Hepatocyte (in vitro differentiated cells): ENCODE measurements at regions not wholly inside any gene's neighbourhood (a gene's known extent, or its start where the extent isn't known, plus 50 kb on each side); places are given as distances from the start of the nearest gene placed in this dataset.

Experiments
- DNase-seq: peaks from one replicate; pipeline ENCODE4 v3.0.0-alpha.2; 2016; ENCODE audit warnings: low spot score
- H2AFZ ChIP-seq: fragments of 200-600 bp; sonication (generic); 2 replicates; pipeline ENCODE4 v1.6.0; 2016; ENCODE audit warnings: antibody characterized with exemption, mild to moderate bottlenecking
- H3K27ac ChIP-seq: fragments of 200-600 bp; sonication (generic); 2 replicates; pipeline ENCODE4 v1.5.1; 2016; ENCODE audit warnings: mild to moderate bottlenecking
- H3K27me3 ChIP-seq: fragments of 200-600 bp; sonication (generic); 2 replicates; pipeline ENCODE4 v1.6.1; 2016
- H3K36me3 ChIP-seq: fragments of 200-600 bp; sonication (generic); replicated peaks from 2 replicates; pipeline ENCODE4 v1.5.1; 2016; ENCODE audit warnings: low read depth; ENCODE audit not compliant: insufficient read depth
- H3K4me1 ChIP-seq: fragments of 200-600 bp; sonication (generic); 2 replicates; pipeline ENCODE4 v1.5.1; 2016; ENCODE audit warnings: mild to moderate bottlenecking, moderate library complexity; ENCODE audit not compliant: insufficient read depth
- H3K4me2 ChIP-seq: fragments of 200-600 bp; sonication (generic); 2 replicates; pipeline ENCODE4 v1.6.0; 2016
- H3K4me3 ChIP-seq: fragments of 200-600 bp; sonication (generic); 2 replicates; pipeline ENCODE4 v1.5.1; 2016; ENCODE audit warnings: mild to moderate bottlenecking
- H3K79me2 ChIP-seq: fragments of 200-600 bp; sonication (generic); 2 replicates; pipeline ENCODE4 v1.6.0; 2017; ENCODE audit warnings: mild to moderate bottlenecking
- H3K9me2 ChIP-seq: fragments of 200-600 bp; sonication (generic); replicated peaks from 2 replicates; pipeline ENCODE4 v1.6.0; 2017; ENCODE audit warnings: mild to moderate bottlenecking; ENCODE audit not compliant: insufficient read depth
- H3K9me3 ChIP-seq: fragments of 200-600 bp; sonication (generic); 2 replicates; pipeline ENCODE4 v1.5.1; 2016; ENCODE audit warnings: low read depth, mild to moderate bottlenecking
- H4K20me1 ChIP-seq: fragments of 200-600 bp; sonication (generic); 2 replicates; pipeline ENCODE4 v1.6.0; 2016; ENCODE audit warnings: mild to moderate bottlenecking; ENCODE audit not compliant: insufficient read depth, poor library complexity, severe bottlenecking
- EZH2 ChIP-seq: fragments of 200-600 bp; sonication (generic); IDR thresholded peaks from 2 replicates; pipeline ENCODE4 v1.6.1; 2016; ENCODE audit warnings: antibody characterized with exemption, mild to moderate bottlenecking, borderline replicate concordance
- EZH2phosphoT487 ChIP-seq: fragments of 200-600 bp; sonication (generic); IDR thresholded peaks from one replicate; pipeline ENCODE4 v1.6.1; 2018; ENCODE audit warnings: antibody characterized with exemption, mild to moderate bottlenecking, low read depth, moderate library complexity; ENCODE audit not compliant: unreplicated experiment, severe bottlenecking
- WGBS: methylation state at CpG from one replicate; pipeline ENCODE4 v1.1.6; 2016; ENCODE audit warnings: low lambda C conversion rate; ENCODE audit errors: missing lambda C conversion rate; 5-methylcytosine and 5-hydroxymethylcytosine counted together
- TF ChIP-seq, protein P1 (sequence below): fragments of 200-600 bp; sonication (generic); IDR thresholded peaks from 2 replicates; pipeline ENCODE4 v1.5.1; 2016; ENCODE audit warnings: antibody characterized with exemption, mild to moderate bottlenecking; ENCODE audit not compliant: poor library complexity

DNA sequence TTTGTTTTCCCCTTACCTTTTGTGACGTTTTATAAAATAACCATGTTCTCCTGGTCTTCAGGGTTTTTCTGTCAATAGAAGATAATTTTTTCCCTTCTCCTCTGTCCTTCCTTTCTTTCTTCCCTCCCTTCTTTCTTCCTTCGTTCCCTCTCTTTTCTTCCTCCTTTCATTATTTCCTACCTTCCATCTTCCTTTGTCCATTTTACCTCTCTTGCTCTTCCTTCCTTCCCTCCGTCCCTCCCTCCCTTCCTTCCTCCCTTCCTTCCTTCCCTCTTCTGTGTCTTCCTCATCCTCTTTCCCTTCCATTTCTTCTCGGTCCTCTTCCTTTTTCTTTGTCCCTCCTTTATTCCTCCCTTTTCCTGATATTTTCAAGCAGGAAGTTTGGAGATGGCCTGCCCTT, 128.2 kb downstream of the TEX36 start:
- Histone ChIP-seq H2AFZ (no peak overlapping the region), H4K20me1 (no peaks in the 10 kb centered on the region), H3K9me3 (no peaks in the 10 kb centered on the region), H3K27ac (no peak overlapping the region), H3K9me2 (no peaks in the 10 kb centered on the region), H3K27me3 (peaks cover 8% of the 10 kb centered on the region), H3K4me1 (peaks cover 6% of the 10 kb centered on the region), H3K36me3 (no peaks in the 10 kb centered on the region), H3K79me2 (no peaks in the 10 kb centered on the region), H3K4me3 (no peak overlapping the region), H3K4me2 (no peak overlapping the region)
- 76% methylated on average over 2 of the region's 4 CpGs for WGBS
- DNase-seq = no peak
- TF ChIP-seq EZH2 = no peak
- TF ChIP-seq EZH2phosphoT487 = no peak
- TF ChIP-seq, protein P1, sequence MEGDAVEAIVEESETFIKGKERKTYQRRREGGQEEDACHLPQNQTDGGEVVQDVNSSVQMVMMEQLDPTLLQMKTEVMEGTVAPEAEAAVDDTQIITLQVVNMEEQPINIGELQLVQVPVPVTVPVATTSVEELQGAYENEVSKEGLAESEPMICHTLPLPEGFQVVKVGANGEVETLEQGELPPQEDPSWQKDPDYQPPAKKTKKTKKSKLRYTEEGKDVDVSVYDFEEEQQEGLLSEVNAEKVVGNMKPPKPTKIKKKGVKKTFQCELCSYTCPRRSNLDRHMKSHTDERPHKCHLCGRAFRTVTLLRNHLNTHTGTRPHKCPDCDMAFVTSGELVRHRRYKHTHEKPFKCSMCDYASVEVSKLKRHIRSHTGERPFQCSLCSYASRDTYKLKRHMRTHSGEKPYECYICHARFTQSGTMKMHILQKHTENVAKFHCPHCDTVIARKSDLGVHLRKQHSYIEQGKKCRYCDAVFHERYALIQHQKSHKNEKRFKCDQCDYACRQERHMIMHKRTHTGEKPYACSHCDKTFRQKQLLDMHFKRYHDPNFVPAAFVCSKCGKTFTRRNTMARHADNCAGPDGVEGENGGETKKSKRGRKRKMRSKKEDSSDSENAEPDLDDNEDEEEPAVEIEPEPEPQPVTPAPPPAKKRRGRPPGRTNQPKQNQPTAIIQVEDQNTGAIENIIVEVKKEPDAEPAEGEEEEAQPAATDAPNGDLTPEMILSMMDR = no peak

DNA sequence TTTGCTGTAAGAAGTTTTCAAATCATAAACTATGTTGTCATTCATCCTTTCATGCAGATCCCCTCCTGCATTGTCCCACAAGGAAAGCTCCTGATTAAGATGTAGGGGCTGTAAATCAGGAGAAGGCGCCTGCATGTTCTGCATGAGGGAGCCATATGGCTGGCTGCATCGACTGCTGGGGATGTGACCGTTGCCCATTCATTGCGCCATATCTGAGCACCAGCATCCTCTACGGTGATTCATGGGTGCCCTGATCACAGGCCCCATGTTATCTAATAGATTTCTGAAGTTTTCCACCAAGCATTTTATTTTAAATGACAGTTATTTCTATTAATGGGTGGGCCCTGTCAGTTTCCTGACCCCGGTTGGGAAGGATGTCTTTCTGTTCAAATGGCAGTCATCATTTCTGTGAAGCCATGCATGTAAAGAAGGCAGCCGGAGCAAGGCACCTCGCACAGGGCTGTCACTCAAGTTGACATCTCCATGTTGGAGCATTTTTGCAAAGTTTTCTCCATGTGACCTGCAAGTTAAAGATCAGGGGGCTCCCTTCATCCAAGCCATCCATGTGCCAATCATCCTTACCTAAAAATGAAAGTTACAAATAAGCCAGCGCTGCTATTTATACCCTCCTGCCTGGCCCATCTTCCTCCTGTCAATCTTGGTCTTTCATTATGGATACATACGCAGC, 128.8 kb downstream of the TEX36 start:
- Histone ChIP-seq H3K4me3 (no peak overlapping the region), H3K36me3 (no peaks in the 10 kb centered on the region), H3K9me2 (no peaks in the 10 kb centered on the region), H3K4me1 (peaks cover 6% of the 10 kb centered on the region), H3K27ac (no peak overlapping the region), H4K20me1 (no peaks in the 10 kb centered on the region), H3K9me3 (no peaks in the 10 kb centered on the region), H3K4me2 (no peak overlapping the region), H3K27me3 (peaks cover 8% of the 10 kb centered on the region), H2AFZ (no peak overlapping the region), H3K79me2 (no peaks in the 10 kb centered on the region)
- TF ChIP-seq EZH2 = no peak
- TF ChIP-seq, protein P1 = no peak
- TF ChIP-seq EZH2phosphoT487 = no peak
- 91% methylated on average over 10 of the region's 10 CpGs for WGBS
- DNase-seq = no peak

DNA sequence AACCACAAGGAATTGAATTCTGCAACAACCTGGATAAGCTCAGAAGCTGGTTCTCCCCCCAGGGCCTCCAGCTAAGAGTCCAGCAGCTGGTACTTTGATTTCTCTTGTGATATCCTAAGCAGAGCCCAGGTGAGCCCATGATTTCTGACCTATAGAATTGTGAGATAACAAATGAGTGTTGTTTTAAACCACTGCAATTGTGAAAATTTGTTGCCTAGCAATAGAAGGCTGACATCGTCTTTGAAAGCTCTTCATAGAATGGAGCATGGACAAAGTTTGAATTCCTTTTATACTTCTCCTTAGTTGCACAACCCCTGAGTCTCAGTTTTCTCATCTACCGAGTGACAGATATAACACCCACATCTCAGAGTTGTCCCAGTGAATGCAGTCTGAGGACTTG, 129.9 kb downstream of the TEX36 start:
- Histone ChIP-seq H3K27ac (no peak overlapping the region), H3K79me2 (no peaks in the 10 kb centered on the region), H3K36me3 (no peaks in the 10 kb centered on the region), H2AFZ (no peak overlapping the region), H3K9me2 (no peaks in the 10 kb centered on the region), H3K4me1 (peaks cover 6% of the 10 kb centered on the region), H3K4me3 (no peak overlapping the region), H3K9me3 (no peaks in the 10 kb centered on the region), H4K20me1 (no peaks in the 10 kb centered on the region), H3K4me2 (no peak overlapping the region), H3K27me3 (peaks cover 8% of the 10 kb centered on the region)
- WGBS = 98% methylated on average over 2 of the region's 2 CpGs
- TF ChIP-seq, protein P1 = no peak
- TF ChIP-seq EZH2phosphoT487 (no peak), EZH2 (no peak)
- no peak for DNase-seq

DNA sequence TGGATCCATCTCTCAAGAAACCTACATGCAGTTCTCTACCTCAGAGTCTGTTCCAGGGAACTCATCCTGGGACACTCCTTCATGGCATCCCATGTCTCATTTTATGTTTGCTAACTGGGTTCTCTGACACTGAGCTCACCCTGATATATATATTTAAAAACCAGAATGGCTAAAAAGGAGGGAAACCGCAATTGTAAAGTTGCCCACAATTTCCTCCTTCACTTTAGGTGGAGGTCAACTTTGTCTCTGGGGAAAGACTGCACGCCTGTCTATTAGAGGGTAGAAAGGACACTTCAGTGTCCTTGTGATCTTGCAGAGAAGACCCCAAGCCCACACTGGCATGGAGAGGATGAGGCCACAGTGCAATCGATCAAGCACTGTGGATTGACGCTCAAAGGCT, 131.7 kb downstream of the TEX36 start:
- Histone ChIP-seq H3K36me3 (no peaks in the 10 kb centered on the region), H3K4me2 (no peak overlapping the region), H3K79me2 (no peaks in the 10 kb centered on the region), H3K27ac (no peak overlapping the region), H3K4me3 (no peak overlapping the region), H4K20me1 (no peaks in the 10 kb centered on the region), H3K4me1 (no peaks in the 10 kb centered on the region), H3K9me2 (no peaks in the 10 kb centered on the region), H3K9me3 (no peaks in the 10 kb centered on the region), H2AFZ (no peak overlapping the region), H3K27me3 (peaks cover 3% of the 10 kb centered on the region)
- 100% methylated on average over 4 of the region's 4 CpGs for WGBS
- DNase-seq = no peak
- TF ChIP-seq EZH2 (no peak), EZH2phosphoT487 (no peak)
- TF ChIP-seq, protein P1 = no peak
